ENCODE measurements at regions not wholly inside any gene's neighbourhood (a gene's known extent, or its start where the extent isn't known, plus 50 kb on each side); places are given as distances from the start of the nearest gene placed in this dataset.

GRCh38 chr7:56495165-56495564, 378.9 kb upstream of the NUPR2 start:
- no peak for FAIRE-seq
- ChIA-PET CTCF (no interaction called here), POLR2A (no interaction called here)
- H3K36me3 ChIP-seq (ENCODE audit: control insufficient read depth in 2 of 2, extremely low read depth in 1 of 2, insufficient read depth in 2 of 2, low read length in 2 of 2), result no peaks in the 10 kb centered on the region
- no peaks in the 10 kb centered on the region for H4K20me1 ChIP-seq (replicated peaks; ENCODE audit: control insufficient read depth, extremely low read depth, insufficient read depth, low read length)
- H3K27me3 ChIP-seq (ENCODE audit: control insufficient read depth in 2 of 2, insufficient read depth in 2 of 2, low read length in 2 of 2), result no peaks in the 10 kb centered on the region
- H3K27ac ChIP-seq (ENCODE audit: insufficient read depth, low read depth, low read length), result no peak overlapping the region
- H3K4me2 ChIP-seq (ENCODE audit: insufficient read depth, low read length), result no peak overlapping the region
- no peak for TF ChIP-seq MAX (IDR thresholded peaks at IDR 0.05; ENCODE audit: insufficient read depth, insufficient read length)
- no peak for TF ChIP-seq FOS (IDR thresholded peaks at IDR 0.05; ENCODE audit: borderline replicate concordance, insufficient read depth, low read length)
- TF ChIP-seq JUN (IDR thresholded peaks at IDR 0.05; ENCODE audit: borderline replicate concordance, insufficient read depth, insufficient read length, low read depth), result no peak
- no peak for TF ChIP-seq GATA2 (IDR thresholded peaks at IDR 0.05; ENCODE audit: insufficient read depth, insufficient read length, low read depth, low read length)
- no peak for TF ChIP-seq MYC (IDR thresholded peaks at IDR 0.05; ENCODE audit: low read depth, low read length)
- no peak for TF ChIP-seq EZH2 (IDR thresholded peaks at IDR 0.05; ENCODE audit: borderline replicate concordance, low read depth, low read length, severe bottlenecking)
- no peak for TF ChIP-seq POLR2AphosphoS5 (IDR thresholded peaks at IDR 0.05; ENCODE audit: insufficient read depth, low read depth, low read length)
- TF ChIP-seq POLR2A (IDR thresholded peaks at IDR 0.05; ENCODE audit: low read depth, low read length), result no peak
- TF ChIP-seq, protein P1, sequence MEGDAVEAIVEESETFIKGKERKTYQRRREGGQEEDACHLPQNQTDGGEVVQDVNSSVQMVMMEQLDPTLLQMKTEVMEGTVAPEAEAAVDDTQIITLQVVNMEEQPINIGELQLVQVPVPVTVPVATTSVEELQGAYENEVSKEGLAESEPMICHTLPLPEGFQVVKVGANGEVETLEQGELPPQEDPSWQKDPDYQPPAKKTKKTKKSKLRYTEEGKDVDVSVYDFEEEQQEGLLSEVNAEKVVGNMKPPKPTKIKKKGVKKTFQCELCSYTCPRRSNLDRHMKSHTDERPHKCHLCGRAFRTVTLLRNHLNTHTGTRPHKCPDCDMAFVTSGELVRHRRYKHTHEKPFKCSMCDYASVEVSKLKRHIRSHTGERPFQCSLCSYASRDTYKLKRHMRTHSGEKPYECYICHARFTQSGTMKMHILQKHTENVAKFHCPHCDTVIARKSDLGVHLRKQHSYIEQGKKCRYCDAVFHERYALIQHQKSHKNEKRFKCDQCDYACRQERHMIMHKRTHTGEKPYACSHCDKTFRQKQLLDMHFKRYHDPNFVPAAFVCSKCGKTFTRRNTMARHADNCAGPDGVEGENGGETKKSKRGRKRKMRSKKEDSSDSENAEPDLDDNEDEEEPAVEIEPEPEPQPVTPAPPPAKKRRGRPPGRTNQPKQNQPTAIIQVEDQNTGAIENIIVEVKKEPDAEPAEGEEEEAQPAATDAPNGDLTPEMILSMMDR (IDR thresholded peaks at IDR 0.05; ENCODE audit: extremely low read depth in 1 of 2, insufficient read depth in 1 of 2, low read depth in 1 of 2, low read length in 2 of 2), result no peak
- no peak for DNase-seq (ENCODE audit: low read depth, low spot score)
- no peak overlapping the region for H2AFZ ChIP-seq (ENCODE audit: low read depth, low read length)
- no TSS peak for BruUV-seq (replicated peaks)
- no peaks in the 10 kb centered on the region for H3K4me1 ChIP-seq (ENCODE audit: control insufficient read depth, extremely low read depth, insufficient read depth, low read length)
- H3K4me3 ChIP-seq (replicated peaks in 1 of 3; ENCODE audit: insufficient read depth in 1 of 3, low read depth in 1 of 3, low read length in 3 of 3), result no peak overlapping the region
- H3K9ac ChIP-seq (replicated peaks; ENCODE audit: extremely low read depth, insufficient read depth, low read length), result no peak overlapping the region
- H3K79me2 ChIP-seq (ENCODE audit: control insufficient read depth, insufficient read depth, low read length), result no peaks in the 10 kb centered on the region
- H3K9me1 ChIP-seq (replicated peaks; ENCODE audit: control insufficient read depth, extremely low read depth, insufficient read depth, low read length), result no peaks in the 10 kb centered on the region
- dilution Hi-C loops (cut with MboI; ENCODE audit: extremely low pct_ligation_motif_present, low sequenced_read_pairs) (no loop called here), intact Hi-C loops (cut with micrococcal nuclease) (no loop called here)
- peaks cover 2% of the 10 kb centered on the region for H3K9me3 ChIP-seq (replicated peaks; ENCODE audit: control insufficient read depth, insufficient read depth, low read length)
